Endothelial cell of umbilical vein (primary cell): ENCODE measurements at regions not wholly inside any gene's neighbourhood (a gene's known extent, or its start where the extent isn't known, plus 50 kb on each side); places are given as distances from the start of the nearest gene placed in this dataset.

ENCODE experiments used
- BruUV-seq: library from RNA; stranded (reverse); fragments of 400-500 nt; replicated peaks from 2 replicates; lab custom pipeline; 2021; lab: Mats Ljungman, UMichigan
- CTCF ChIA-PET: fragments of 300-600, 350-600 bp; sonication (Branson Sonifier 250); formaldehyde crosslinking; loops from one replicate; lab custom pipeline; 2021; ENCODE audit warnings: antibody characterized with exemption, inconsistent platforms; lab: Charles Lee
- POLR2A ChIA-PET: fragments of 300-600, 350-600 bp; sonication (Branson Sonifier 250); formaldehyde crosslinking; loops from one replicate; lab custom pipeline; 2021; ENCODE audit warnings: antibody characterized with exemption, inconsistent platforms; lab: Charles Lee
- DNase-seq: peaks from one replicate; pipeline ENCODE4 v3.0.0-alpha.2; 2011; ENCODE audit warnings: low read depth, low spot score
- FAIRE-seq: peaks from 2 replicates; lab custom pipeline; 2011; peaks lifted over from hg19 to GRCh38; lab: Jason Lieb, UNC
- H2AFZ ChIP-seq: 2 replicates; pipeline ENCODE4 v1.6.0; 2012; ENCODE audit warnings: low read depth, low read length, control low read depth, inconsistent platforms
- H3K27ac ChIP-seq: 2 replicates; pipeline ENCODE4 v1.5.1; 2011; ENCODE audit warnings: low read depth, mild to moderate bottlenecking, control low read depth, low read length, moderate library complexity; ENCODE audit not compliant: insufficient read depth
- H3K27me3 ChIP-seq, 2 experiments: 2 replicates each; pipeline versions ENCODE4 v1.6.0 to v1.6.1; 2011; ENCODE audit warnings: low read length in 2 of 2, mixed read lengths in 1 of 2; ENCODE audit not compliant: control insufficient read depth in 2 of 2, insufficient read depth in 2 of 2
- H3K36me3 ChIP-seq, 2 experiments: 2 replicates in 1 of 2; 3 replicates in 1 of 2; pipeline ENCODE4 v1.5.1; 2011; ENCODE audit warnings: low read length in 2 of 2, mild to moderate bottlenecking in 1 of 2, moderate library complexity in 1 of 2; ENCODE audit not compliant: control insufficient read depth in 2 of 2, insufficient read depth in 2 of 2; ENCODE audit errors: extremely low read depth in 1 of 2
- H3K4me1 ChIP-seq: 3 replicates; pipeline ENCODE4 v1.5.1; 2011; ENCODE audit warnings: mild to moderate bottlenecking, low read length; ENCODE audit not compliant: control insufficient read depth, insufficient read depth; ENCODE audit errors: extremely low read depth
- H3K4me2 ChIP-seq: 2 replicates; pipeline ENCODE4 v1.6.1; 2011; ENCODE audit warnings: low read length, control low read depth, mixed read lengths; ENCODE audit not compliant: insufficient read depth
- H3K4me3 ChIP-seq, 3 experiments: fragments of 200-600 bp in 1 of 3; sonication (generic), shearing (Covaris generic) in 1 of 3; replicated peaks in 1 of 3; 2 replicates each; pipeline ENCODE4 v1.5.1; 2011 to 2016; ENCODE audit warnings: control low read depth in 3 of 3, low read length in 3 of 3, mild to moderate bottlenecking in 2 of 3, inconsistent platforms in 1 of 3, low read depth in 1 of 3, moderate library complexity in 1 of 3; ENCODE audit not compliant: insufficient read depth in 1 of 3
- H3K79me2 ChIP-seq: 2 replicates; pipeline ENCODE4 v1.6.0; 2012; ENCODE audit warnings: low read length, inconsistent platforms; ENCODE audit not compliant: control insufficient read depth, insufficient read depth
- H3K9ac ChIP-seq: replicated peaks from 2 replicates; pipeline ENCODE3; 2011; ENCODE audit warnings: low read length, control low read depth; ENCODE audit not compliant: insufficient read depth; ENCODE audit errors: extremely low read depth
- H3K9me1 ChIP-seq: replicated peaks from 3 replicates; pipeline ENCODE4 v1.6.0; 2011; ENCODE audit warnings: mild to moderate bottlenecking, low read length; ENCODE audit not compliant: control insufficient read depth, insufficient read depth; ENCODE audit errors: extremely low read depth
- H3K9me3 ChIP-seq: replicated peaks from 2 replicates; pipeline ENCODE4 v1.5.1; 2012; ENCODE audit warnings: low read length, inconsistent platforms; ENCODE audit not compliant: control insufficient read depth, insufficient read depth
- H4K20me1 ChIP-seq: replicated peaks from 2 replicates; pipeline ENCODE3; 2011; ENCODE audit warnings: mild to moderate bottlenecking, low read length; ENCODE audit not compliant: control insufficient read depth, insufficient read depth; ENCODE audit errors: extremely low read depth
- EZH2 ChIP-seq: IDR thresholded peaks from 2 replicates; pipeline ENCODE4 v1.6.1; 2012; ENCODE audit warnings: borderline replicate concordance, low read depth, mild to moderate bottlenecking, moderate library complexity, low read length, inconsistent platforms; ENCODE audit not compliant: severe bottlenecking
- FOS ChIP-seq: IDR thresholded peaks from 2 replicates; pipeline ENCODE4 v1.6.1; 2011; ENCODE audit warnings: mild to moderate bottlenecking, low read length, moderate library complexity, borderline replicate concordance; ENCODE audit not compliant: insufficient read depth
- GATA2 ChIP-seq: IDR thresholded peaks from 2 replicates; pipeline ENCODE4 v1.7.0; 2011; ENCODE audit warnings: low read depth, mild to moderate bottlenecking, moderate library complexity, mixed read lengths, low read length; ENCODE audit not compliant: insufficient read length, insufficient read depth
- JUN ChIP-seq: IDR thresholded peaks from 2 replicates; pipeline ENCODE4 v1.6.1; 2011; ENCODE audit warnings: borderline replicate concordance, low read depth; ENCODE audit not compliant: insufficient read length, insufficient read depth
- MYC ChIP-seq: IDR thresholded peaks from one replicate; pipeline ENCODE4 v1.6.1; 2011; ENCODE audit warnings: mild to moderate bottlenecking, low read depth, low read length
- POLR2A ChIP-seq: IDR thresholded peaks from 2 replicates; pipeline ENCODE4 v1.6.1; 2012; ENCODE audit warnings: low read depth, mild to moderate bottlenecking, control low read depth, low read length
- POLR2AphosphoS5 ChIP-seq: IDR thresholded peaks from 2 replicates; pipeline ENCODE4 v1.6.1; 2012; ENCODE audit warnings: low read depth, mild to moderate bottlenecking, control low read depth, low read length, moderate library complexity; ENCODE audit not compliant: insufficient read depth
- dilution Hi-C: fragments of 300-500 bp; cut with MboI; formaldehyde crosslinking; loops from one replicate; pipeline ENCODE4 v1.15.0; 2019; ENCODE audit warnings: low sequenced_read_pairs; ENCODE audit not compliant: extremely low pct_ligation_motif_present
- intact Hi-C: fragments of 100-400 bp; cut with micrococcal nuclease; formaldehyde crosslinking; loops from one replicate; pipeline ENCODE4 v1.10.0; 2022
- TF ChIP-seq, protein P1 (sequence below): IDR thresholded peaks from 2 replicates; pipeline ENCODE4 v1.6.1; 2011; ENCODE audit not compliant: insufficient read depth, insufficient read length
- TF ChIP-seq, protein P2 (sequence below), 2 donors: IDR thresholded peaks; 1 replicate in 1 of 2; 2 replicates in 1 of 2; pipeline ENCODE4 v1.5.1; 2011; ENCODE audit warnings: low read length in 2 of 2, mild to moderate bottlenecking in 2 of 2, moderate library complexity in 2 of 2, control low read depth in 1 of 2, inconsistent platforms in 1 of 2, low read depth in 1 of 2; ENCODE audit not compliant: insufficient read depth in 1 of 2; ENCODE audit errors: extremely low read depth in 1 of 2

DNA sequence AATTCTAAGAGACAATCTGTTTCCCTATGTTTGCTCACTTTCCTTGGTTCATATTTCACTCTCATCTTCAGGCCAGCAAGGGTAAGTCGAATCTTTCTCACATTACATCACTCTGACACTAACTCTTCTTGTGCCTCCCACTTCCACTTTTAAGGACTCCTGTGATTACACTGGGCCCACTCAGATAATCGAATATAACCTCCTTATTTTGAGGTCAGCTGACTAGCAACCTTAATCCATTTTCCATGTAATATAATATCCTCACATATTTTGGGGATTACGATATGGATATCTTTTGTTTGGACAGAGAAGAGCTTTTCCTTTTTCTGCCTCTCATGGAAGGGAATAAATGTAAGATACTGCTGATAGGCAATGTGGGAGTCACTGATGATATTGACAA lies 2015.7 kb upstream of the LRRTM1 start:
- CTCF ChIA-PET, result no interaction called here
- intact Hi-C loops (no loop called here), dilution Hi-C loops (no loop called here)
- no TSS peak for BruUV-seq
- Histone ChIP-seq H4K20me1 (no peaks in the 10 kb centered on the region), H3K4me3 (no peak overlapping the region), H3K9me1 (no peaks in the 10 kb centered on the region), H3K79me2 (no peaks in the 10 kb centered on the region), H3K9me3 (no peaks in the 10 kb centered on the region), H3K4me2 (no peak overlapping the region), H3K9ac (no peak overlapping the region), H3K4me1 (no peaks in the 10 kb centered on the region), H3K27ac (no peak overlapping the region), H3K27me3 (no peaks in the 10 kb centered on the region), H2AFZ (no peak overlapping the region), H3K36me3 (no peaks in the 10 kb centered on the region)
- no peak for TF ChIP-seq MYC
- TF ChIP-seq EZH2, result no peak
- TF ChIP-seq, protein P1, sequence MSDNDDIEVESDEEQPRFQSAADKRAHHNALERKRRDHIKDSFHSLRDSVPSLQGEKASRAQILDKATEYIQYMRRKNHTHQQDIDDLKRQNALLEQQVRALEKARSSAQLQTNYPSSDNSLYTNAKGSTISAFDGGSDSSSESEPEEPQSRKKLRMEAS, result no peak
- no peak for TF ChIP-seq POLR2A
- no peak for TF ChIP-seq GATA2
- no peak for TF ChIP-seq FOS
- no peak for TF ChIP-seq JUN
- no peak for TF ChIP-seq POLR2AphosphoS5
- TF ChIP-seq, protein P2, sequence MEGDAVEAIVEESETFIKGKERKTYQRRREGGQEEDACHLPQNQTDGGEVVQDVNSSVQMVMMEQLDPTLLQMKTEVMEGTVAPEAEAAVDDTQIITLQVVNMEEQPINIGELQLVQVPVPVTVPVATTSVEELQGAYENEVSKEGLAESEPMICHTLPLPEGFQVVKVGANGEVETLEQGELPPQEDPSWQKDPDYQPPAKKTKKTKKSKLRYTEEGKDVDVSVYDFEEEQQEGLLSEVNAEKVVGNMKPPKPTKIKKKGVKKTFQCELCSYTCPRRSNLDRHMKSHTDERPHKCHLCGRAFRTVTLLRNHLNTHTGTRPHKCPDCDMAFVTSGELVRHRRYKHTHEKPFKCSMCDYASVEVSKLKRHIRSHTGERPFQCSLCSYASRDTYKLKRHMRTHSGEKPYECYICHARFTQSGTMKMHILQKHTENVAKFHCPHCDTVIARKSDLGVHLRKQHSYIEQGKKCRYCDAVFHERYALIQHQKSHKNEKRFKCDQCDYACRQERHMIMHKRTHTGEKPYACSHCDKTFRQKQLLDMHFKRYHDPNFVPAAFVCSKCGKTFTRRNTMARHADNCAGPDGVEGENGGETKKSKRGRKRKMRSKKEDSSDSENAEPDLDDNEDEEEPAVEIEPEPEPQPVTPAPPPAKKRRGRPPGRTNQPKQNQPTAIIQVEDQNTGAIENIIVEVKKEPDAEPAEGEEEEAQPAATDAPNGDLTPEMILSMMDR (IDR thresholded peaks at IDR 0.05; ENCODE audit: extremely low read depth in 1 of 2, insufficient read depth in 1 of 2, low read depth in 1 of 2, low read length in 2 of 2), result no peak
- no peak for FAIRE-seq
- DNase-seq, result no peak
- POLR2A ChIA-PET, result no interaction called here
